ENCODE measurements at regions not wholly inside any gene's neighbourhood (a gene's known extent, or its start where the extent isn't known, plus 50 kb on each side); places are given as distances from the start of the nearest gene placed in this dataset.
"Not testable (repeated sequence)": the region's sequence is repeated elsewhere in the genome, so short reads cannot be mapped to it uniquely, and the experiment has no call there.

DNA sequence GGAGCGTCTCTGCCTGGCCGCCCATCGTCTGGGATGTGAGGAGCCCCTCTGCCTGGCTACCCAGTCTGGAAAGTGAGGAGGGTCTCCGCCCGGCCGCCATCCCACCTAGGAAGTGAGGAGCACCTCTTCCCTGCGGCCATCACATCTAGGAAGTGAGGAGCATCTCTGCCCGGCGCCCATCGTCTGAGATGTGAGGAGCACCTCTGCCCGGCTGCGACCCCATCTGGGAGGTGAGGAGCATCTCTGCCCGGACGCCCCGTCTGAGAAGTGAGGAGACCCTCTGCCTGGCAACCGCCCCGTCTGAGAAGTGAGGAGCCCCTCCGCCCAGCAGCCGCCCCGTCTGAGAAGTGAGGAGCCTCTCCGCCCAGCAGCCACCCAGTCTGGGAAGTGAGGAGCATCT is 84.5 kb downstream of the IDS start:
- DNase-seq, result not testable (repeated sequence)

DNA sequence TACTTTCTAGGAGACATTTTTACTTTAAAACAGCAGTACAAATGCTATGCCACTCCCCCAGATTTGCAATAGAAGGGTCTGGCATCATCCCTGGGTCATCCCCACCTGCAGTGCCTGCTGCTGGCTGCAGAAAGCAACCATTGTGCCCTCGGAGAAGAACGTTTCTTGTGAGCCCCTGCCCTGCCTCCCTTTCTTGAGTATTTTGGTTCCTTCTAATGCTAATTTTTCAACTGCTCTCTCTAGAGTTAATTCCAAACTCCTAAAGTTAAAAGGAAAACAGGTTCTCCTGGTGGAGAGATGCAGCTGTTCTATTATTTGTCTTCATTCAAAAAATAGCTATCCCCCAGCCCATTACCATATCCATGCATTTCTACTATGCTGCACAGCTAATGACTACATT is 107.1 kb downstream of the IDS start:
- DNase-seq, result no peak

DNA sequence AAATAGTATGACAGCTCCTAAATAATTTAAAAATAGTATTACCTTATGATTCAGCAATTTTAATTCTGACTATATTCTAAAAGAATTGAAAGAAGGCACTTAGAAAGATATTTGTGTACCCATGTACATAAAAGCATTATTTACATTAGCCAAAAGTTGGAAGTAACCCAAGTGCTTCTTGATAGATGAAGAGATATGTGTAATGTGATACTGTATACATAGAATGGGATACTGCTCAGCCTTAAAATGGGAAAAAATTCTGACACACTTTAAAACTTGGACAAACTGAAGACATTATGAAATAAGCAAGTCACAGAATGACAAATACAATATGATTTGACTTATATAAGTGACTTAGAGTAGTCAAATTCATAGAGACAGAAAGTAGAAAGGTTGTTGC is 112.2 kb downstream of the IDS start:
- DNase-seq, result no peak

DNA sequence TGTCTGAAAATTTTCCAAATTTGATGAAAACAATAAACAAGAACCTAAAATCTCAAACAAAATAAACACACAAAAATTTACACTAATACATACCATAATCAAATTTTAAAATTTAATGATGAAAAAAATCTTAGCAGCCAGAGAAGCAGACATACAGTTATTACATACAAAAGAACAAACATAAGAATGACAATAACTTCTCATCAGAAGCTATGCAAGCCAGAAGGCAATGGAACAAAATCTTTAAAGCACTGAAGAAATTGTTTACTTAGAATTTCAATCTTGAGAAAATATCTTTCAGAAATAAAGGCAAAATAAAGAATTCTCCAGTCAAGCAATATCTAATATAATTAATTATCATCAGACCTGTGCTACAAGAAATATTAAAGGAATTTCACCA is 121.3 kb downstream of the IDS start:
- no peak for DNase-seq

DNA sequence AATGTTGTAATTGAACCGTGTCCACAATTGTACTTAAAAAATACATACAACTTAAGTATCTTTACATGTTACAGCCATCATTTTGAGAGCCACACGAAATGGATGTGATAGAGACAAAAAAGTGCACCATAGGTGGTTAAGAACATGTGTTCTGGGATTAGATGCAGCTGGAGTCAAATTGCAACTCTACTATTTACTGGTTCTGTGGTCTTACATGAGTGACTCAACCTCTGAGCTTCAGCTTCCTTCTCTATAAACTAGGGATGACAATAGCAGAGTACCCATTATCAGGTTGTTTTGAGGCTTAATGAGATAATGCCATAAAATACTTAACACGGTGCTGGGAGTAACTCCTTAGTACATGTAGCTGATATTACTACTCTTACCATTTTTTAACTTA is 130.4 kb downstream of the IDS start:
- DNase-seq, result no peak

DNA sequence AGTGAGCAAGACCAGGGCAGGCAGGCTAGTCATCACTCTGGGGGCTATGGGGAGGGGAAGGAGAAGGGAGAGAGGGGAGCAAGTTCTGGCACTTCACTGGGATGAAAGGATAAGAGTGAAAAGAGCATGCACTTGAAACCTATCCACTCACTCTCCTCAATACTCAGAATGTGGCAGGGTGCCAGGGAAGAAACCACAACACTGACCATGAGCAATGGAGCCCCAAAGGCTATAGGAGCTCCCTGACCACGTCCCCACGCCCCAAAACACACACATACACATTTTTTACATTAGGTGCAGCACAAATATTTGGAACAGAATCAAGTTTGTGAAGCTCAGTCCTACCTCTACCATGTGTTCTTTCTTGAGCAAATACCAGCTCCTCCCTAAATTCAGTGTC is 132.2 kb downstream of the IDS start:
- no peak for DNase-seq

DNA sequence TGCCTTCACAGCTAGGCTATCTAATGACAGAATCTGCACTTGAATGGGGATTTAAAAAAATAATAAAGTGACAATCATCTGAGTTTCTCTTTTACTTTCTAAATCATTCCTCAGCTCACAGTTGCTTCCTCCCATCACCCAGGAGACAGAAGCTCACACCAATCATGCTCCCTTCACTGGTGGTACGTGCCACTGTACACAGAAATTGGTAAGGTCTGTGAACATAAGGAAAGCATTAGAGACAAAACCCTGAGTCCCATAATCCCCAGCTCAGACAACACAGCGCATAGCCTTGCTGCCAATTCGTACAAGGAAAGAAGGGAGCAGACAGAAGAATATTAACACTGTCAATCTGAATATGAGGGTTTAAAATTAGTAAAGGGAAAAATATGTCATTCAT is 133.1 kb downstream of the IDS start:
- no peak for DNase-seq

DNA sequence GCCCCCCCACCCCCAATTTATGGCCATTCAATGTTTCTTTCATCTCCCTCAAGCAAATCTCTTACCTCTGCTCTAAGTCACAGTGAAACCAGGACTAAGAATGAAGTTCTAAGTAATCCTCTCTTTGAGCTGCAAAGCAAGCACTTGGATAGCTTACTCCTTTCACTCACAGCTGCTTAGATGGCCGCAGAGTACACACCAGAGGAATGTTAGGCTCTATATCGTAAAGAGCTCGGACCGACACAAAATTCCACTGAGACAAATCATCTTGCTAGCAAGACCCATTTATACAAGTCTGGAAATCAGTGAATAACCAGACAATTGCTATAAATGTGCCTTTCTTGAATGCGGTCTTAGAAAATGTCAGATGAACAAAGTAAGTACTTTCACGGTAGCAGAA is 135.0 kb downstream of the IDS start:
- no peak for DNase-seq

DNA sequence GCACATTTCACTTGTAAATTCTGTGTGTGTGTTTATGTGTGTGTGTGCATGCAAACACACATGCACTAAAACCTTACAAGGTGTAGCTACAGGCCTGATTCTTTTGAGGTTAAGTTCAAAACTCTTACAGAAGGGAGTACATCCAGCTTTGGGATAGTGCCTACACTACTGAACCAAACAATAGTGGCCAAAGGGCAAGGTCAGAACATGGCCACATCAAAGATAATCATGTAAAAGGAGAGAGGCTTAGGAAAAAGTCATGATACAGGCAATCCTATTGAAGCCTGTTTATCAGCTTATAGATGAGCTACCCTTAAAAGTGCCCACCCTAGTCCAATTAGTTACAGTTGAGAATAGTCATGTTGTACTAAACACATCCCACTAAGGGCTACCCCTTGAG is 139.6 kb downstream of the IDS start:
- no peak for DNase-seq

DNA sequence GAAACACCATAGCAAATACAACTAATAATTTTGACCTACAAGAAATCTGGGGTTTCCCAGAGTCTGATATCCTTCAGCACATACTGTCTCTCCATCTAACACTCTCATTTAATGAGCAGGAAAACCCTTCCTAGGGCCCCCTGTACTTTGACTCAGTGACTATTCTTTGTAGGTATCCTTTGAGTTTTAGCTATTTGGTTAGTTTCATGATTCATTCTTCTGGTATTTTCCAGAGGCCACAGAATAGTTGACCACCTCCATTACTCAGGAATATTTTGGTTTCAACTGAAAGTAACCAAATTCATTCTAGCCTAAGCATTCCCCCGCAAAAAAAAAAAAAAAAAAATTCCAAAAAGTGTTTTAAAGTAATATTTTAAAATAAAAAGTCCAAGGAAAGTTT is 140.0 kb downstream of the IDS start:
- DNase-seq, result no peak

DNA sequence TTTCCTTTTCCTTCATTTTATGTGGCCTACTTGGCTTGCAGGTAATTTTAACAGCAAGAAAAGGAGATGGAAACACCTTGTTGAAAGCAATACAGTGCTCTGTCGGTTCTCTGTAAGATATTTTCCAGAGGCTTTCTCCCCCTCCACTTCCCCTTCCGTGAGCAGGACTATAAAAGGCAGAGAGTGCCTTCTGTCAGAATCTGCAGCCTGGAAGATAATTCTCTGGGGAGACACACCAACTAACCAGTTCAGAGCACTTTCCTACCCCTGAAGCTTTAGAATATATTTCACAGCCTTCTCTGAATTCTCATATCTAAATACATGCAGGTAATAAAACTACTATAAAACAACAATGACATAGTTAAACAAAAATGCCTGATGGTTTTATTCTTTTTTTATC is 141.1 kb downstream of the IDS start:
- no peak for DNase-seq

DNA sequence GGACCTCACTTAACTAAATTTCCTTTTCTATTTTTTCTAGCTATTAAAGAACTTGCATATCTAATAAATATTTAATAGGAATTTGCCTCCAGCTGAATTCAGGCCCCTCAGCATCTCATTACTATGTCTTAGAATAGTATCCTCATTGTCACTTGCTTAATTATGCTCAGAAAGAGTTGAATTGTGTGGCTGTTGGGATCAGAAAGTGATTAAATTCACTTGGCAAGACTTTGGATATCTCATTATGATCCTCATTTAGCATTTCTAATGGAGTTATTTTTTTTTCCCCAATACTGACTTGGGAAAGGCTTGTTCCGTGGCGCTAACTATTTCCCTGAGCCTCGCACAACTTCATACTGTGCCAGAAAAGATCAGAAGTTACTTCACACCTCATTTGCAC is 158.8 kb downstream of the IDS start:
- no peak for DNase-seq

DNA sequence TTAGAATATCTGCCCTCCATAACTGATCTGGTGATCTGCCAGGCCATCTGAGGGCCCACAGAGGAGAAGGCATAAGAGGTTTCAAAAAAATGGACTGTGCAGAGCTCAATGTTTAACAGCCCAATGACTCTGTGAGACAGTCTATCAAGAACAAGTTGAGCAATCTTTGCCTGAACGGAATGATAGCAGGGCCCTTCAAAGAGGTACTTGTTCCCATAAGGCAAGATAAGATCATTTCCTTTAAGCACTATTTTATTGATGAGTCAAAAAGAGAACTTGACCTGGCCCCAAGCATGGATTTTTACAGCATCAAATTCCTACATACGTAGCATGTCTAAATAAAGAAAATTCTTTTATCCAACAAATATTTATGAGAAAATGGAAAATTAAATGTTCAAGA is 182.8 kb downstream of the IDS start:
- DNase-seq, result no peak

DNA sequence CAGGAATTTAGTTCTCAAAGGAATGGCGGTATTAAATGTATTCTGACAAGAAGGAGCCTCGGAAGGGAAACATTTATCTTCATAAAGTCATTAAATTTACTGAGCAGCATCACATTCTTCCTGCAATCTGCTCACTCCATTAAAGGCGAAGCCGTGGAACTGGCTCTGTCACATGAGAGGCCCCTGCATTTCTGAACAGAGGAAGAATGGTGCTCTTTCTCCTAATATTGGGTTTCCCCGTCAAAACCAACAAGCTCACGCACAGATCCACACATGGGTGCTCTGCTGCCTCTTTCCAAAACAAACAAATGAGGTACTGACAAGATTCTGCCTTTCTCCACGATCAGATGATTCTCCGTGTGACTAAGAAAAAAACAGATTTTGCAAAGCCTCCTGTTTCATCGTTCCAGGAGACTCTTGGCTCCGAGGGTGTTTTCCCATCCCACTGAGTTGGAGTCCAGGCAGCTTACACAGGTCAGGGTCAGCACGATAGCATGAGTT is 191.2 kb downstream of the IDS start:
- no peak for DNase-seq

DNA sequence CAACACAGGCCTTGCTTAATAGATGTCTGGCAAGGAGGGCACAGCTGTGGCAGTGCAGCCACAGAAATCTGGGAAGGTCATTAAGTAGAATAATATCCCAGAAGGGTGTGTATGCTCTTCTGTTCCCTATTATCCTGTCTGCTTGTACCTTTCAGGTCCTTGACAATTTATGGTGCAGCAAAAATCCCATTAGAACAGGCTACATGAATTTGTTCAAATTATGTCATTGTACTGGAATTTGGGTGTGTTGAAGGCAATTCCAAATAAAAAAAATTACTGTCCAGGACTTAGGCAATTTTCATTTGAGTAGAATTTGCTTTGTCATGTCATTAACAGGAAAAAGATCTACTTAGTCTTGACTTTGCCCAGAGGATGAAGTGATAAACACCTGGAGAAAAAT is 192.1 kb downstream of the IDS start:
- no peak for DNase-seq

DNA sequence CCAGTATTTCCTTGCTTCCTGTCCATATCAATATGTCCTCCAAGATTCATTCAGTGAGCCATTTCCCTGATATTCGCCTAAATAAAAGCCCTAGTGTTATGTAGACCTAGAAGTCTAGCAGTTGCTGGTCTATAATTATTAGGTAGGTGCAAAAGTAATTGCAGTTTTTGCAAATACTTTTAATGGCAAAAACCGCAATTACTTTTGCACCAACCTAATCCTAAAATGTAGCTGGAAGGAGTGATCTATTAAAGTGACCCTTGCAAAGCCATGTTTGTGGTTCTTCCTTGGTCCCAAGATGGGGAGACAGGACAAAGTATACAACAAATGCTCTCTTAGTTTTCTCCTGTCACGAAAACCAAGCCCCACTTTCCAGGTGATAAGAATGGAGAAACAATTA is 193.0 kb downstream of the IDS start:
- no peak for DNase-seq

DNA sequence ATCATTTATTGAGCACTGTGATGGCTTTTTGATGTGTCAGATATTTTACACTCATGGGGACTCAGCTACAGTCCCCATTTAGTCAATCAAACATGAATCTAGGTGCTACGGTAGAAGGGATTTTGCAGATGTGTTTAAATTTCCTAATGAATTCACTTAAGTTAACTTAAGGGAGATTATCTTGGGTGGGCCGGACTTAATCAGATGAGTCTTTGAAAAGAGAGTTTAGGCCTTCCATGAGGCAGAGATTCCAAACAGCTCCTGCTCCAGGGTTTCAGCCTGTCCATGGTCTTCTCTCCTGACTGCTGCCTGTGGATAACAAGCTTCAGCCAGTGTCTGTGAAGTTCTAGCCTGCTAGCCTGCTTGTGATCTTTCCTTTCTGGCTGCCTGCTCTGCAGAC is 202.4 kb downstream of the IDS start:
- no peak for DNase-seq

DNA sequence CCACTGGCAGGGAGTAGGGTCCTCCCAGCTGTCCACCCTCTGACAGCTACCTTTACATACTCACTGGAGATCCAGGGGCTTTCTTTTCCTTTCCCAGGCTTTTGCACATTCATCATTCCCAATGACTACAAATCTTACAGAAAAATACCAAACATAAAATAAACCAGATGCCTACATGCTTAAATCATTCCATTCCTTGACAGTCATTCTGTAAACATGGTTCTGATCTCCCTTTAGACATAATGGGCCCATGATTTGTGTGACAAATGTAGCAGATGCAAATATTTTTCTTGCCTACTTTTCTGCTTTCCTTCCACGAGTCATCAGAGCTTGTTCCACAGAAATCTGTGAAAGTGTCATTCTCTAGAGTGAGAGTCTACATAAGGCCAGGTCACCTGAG is 207.0 kb downstream of the IDS start:
- no peak for DNase-seq

DNA sequence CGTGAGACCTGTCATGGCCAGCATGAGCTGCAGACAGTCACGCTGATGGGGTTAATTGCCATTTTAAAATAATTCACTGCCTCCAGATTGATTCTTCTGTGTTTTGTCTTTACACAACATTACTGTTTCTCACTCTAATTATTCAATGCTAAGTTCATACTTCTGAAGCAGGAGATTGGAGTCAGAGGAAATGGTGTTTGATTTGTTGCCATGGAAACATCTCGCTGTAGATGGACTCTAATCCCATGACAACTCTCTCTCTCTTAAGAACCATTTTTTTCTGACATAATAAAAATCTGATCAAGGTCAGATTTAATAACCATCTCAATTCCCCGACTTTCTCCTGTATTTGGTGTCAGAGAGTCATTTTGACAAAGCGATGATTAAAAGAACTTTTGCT is 209.0 kb downstream of the IDS start:
- no peak for DNase-seq

DNA sequence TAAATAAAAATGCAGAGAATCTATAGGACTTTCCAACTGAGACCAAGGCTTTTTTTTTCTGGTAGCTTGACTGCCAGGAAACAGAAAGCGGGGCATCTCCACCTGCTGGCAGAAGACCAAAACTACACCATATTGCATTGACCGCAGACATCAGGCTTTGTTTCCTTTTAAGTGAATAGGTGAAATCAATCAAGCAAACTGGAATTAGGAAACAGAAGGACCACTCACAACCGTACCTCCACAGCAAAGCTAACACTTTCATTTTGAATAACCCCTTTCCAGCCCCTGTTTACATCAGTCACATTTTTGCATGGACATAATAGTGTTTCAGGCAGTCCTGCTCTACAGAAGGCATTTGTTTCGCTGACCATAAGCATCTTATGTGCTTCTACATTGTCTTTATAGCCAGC is 218.2 kb downstream of the IDS start:
- DNase-seq, result peak; percentile 2

DNA sequence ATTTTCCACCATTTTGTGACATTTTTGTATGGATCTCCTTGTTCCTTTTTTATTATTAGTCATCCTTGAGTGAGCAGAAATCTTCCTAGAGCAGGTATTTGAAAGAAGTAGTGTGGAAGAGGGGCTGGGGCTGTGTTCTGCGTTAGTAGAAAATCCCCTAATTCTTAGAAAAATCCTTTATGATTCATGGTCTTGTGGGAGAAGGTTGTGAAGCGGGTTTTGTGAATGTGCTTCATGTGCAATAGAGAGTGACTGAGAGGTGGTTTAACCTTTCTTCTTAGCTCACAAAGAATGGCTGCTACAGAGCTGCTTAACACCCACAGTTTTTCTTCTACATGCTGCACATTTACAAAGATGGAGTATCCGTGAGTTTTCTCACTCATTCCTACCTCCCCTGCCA is 220.5 kb downstream of the IDS start:
- no peak for DNase-seq

DNA sequence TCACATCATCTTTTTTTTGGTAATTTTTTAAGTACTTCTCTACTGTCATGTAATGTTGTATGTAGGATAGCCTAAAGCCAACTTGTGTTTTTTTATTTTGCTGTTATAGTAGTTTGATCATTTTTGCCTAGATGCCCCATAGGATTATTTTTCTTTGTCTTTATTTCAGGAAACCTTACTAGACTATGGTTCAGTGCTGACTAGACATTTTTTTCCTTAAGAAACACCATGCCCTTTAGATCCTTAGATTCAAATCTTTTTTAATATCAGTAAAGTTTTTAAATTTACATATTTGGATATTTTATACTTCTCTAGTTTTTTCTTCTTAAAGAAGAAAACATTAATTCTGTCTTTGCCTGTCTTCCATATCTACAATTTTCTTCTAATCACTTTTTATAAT is 221.3 kb downstream of the IDS start:
- DNase-seq, result no peak

DNA sequence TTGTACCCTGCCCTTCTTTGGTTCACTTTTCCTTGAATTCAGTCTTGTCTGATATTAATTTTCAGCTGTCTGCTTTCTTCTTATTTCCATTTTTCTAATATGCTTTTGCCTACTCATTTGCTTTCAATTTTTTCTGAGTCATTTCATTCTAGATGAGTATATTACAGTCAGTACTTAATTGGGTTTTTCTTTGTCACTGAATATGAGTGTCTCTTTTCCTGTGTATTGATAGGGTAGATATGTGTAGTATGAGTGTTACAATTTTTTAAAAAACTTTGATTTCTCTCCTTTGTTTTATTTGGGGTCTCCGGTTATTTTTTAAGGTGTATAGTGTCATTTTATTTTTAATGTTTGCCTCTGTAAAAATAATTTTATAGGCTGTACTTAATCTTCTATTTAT is 222.2 kb downstream of the IDS start:
- DNase-seq, result no peak

DNA sequence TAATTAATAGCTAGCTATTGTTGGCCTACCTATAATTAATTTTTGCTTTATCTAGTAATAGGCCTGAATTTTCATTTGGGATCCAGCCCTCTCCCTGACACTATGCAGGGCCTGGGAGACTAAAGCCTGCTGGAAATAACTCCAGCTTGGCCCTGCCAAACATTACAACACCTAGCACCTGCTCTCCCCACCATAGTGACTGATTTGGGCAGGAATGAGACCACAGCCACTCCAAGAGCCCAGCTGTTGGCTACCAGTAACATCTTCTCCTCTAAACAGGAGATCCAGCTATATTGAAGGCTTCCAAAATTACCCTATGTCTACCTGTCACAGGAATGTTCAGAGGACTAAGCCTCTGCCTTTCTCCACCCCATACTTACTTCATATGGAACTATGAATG is 225.1 kb downstream of the IDS start:
- no peak for DNase-seq

DNA sequence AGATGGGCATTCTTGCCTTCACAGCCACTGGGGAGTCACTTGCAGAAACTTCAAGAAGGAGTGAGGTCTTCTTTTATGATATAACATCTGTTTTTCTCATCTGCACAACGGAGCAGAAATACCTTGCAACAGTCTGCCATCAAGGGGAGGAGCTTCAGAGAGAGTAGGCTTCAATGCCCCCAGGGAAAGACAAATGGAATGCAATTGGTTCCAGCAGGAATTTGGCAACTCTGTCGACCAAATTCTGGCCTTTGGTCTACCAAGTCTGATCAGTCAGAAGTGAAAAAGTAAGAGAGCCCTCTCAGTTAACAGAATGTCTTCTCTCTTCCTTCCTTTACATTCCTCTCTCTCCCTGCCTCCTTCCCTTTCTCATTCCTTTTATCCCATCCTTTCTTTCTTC is 229.3 kb downstream of the IDS start:
- DNase-seq, result no peak

DNA sequence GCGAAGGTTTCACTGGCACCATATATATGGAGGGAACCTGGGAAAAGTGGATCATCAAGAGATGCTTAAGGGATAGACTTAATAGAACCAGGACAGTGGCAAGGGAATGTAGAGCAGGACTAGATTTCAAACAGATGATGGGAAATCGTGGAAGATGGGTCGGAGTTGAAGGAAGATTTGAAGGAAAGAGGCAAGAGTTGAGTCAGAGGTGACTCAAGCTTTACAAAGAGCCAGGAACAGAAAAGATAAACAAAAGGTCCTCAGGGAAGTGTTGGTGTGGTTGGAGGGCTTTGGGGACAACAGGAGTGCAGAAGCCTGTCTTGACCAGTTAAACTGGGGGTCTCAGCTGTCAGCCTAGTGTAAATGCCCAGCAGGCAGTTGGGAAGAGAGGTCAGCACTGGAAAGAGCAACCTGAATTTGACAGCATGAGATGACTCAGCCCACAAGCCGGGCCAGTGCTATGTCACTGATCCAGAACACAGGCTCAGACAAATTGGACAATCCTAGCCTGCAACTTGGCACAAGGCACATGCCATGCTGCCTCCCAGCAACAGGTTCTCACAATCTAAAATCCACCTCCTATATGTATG is 230.5 kb downstream of the IDS start:
- DNase-seq, result no peak

Measured in NCI-H1417 treated with DMSO at 0.1 percent for 48 hours (cell line).